GM12878 (cell line): ENCODE measurements at regions not wholly inside any gene's neighbourhood (a gene's known extent, or its start where the extent isn't known, plus 50 kb on each side); places are given as distances from the start of the nearest gene placed in this dataset.

Experiments used
- DPF2 ChIP-seq: fragments of 450-650 bp; IDR thresholded peaks from 2 replicates; pipeline ENCODE4 v1.6.1; 2017; ENCODE audit warnings: mild to moderate bottlenecking
- HDAC6 ChIP-seq: fragments of 200-600 bp; sonication (generic); IDR thresholded peaks from one replicate; pipeline ENCODE4 v1.8.0; 2017; ENCODE audit warnings: antibody characterized with exemption; ENCODE audit not compliant: unreplicated experiment
- KDM1A ChIP-seq: fragments of 200-600 bp; sonication (generic); IDR thresholded peaks from 2 replicates; pipeline ENCODE4 v1.6.1; 2016; ENCODE audit warnings: borderline replicate concordance
- MAX ChIP-seq: IDR thresholded peaks from 2 replicates; pipeline ENCODE4 v1.6.1; 2012; ENCODE audit warnings: low read depth, low read length, improper control_type of control experiment
- PAX8 ChIP-seq: fragments of 450-650 bp; IDR thresholded peaks from 2 replicates; pipeline ENCODE4 v1.6.1; 2017; ENCODE audit warnings: mild to moderate bottlenecking, moderate library complexity
- POLR2A ChIP-seq: IDR thresholded peaks from 2 replicates; pipeline ENCODE4 v1.6.1; 2011; ENCODE audit warnings: low read depth, mild to moderate bottlenecking, low read length
- RAD21 ChIP-seq: IDR thresholded peaks from 2 replicates; pipeline ENCODE4 v1.6.1; 2011; ENCODE audit warnings: mild to moderate bottlenecking, low read depth, low read length, moderate library complexity; ENCODE audit not compliant: insufficient read depth
- RUNX3 ChIP-seq: IDR thresholded peaks from 2 replicates; pipeline ENCODE4 v1.6.1; 2012; ENCODE audit warnings: low read length, inconsistent platforms
- SRF ChIP-seq, 2 experiments: IDR thresholded peaks; 2 replicates each; pipeline ENCODE4 v1.6.1; 2011; ENCODE audit warnings: low read depth in 2 of 2, low read length in 2 of 2, mild to moderate bottlenecking in 1 of 2, moderate library complexity in 1 of 2
- ZNF217 ChIP-seq: fragments of 450-650 bp; IDR thresholded peaks from 2 replicates; pipeline ENCODE4 v1.6.1; 2017; ENCODE audit warnings: antibody characterized with exemption, mild to moderate bottlenecking
- TF ChIP-seq, protein P1 (sequence below): IDR thresholded peaks from 2 replicates; pipeline ENCODE4 v1.6.1; 2011; ENCODE audit warnings: low read depth, mild to moderate bottlenecking, low read length, moderate library complexity, borderline replicate concordance; ENCODE audit errors: extremely low read depth
- TF ChIP-seq, protein P2 (sequence below), 3 experiments: IDR thresholded peaks in 2 of 3; conservative IDR thresholded peaks in 1 of 3; 2 replicates each; pipeline ENCODE4 v1.5.1; 2011; ENCODE audit warnings: low read depth in 3 of 3, low read length in 3 of 3, mild to moderate bottlenecking in 3 of 3, control low read depth in 2 of 3, moderate library complexity in 2 of 3, inconsistent platforms in 1 of 3, mixed read lengths in 1 of 3; ENCODE audit not compliant: control insufficient read depth in 2 of 3, insufficient read depth in 1 of 3; ENCODE audit errors: extremely low read depth in 1 of 3

- TF ChIP-seq DPF2, result no peak
- no peak for TF ChIP-seq HDAC6
- no peak for TF ChIP-seq RUNX3
- TF ChIP-seq, protein P1, sequence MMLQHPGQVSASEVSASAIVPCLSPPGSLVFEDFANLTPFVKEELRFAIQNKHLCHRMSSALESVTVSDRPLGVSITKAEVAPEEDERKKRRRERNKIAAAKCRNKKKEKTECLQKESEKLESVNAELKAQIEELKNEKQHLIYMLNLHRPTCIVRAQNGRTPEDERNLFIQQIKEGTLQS, result no peak
- TF ChIP-seq, protein P2, sequence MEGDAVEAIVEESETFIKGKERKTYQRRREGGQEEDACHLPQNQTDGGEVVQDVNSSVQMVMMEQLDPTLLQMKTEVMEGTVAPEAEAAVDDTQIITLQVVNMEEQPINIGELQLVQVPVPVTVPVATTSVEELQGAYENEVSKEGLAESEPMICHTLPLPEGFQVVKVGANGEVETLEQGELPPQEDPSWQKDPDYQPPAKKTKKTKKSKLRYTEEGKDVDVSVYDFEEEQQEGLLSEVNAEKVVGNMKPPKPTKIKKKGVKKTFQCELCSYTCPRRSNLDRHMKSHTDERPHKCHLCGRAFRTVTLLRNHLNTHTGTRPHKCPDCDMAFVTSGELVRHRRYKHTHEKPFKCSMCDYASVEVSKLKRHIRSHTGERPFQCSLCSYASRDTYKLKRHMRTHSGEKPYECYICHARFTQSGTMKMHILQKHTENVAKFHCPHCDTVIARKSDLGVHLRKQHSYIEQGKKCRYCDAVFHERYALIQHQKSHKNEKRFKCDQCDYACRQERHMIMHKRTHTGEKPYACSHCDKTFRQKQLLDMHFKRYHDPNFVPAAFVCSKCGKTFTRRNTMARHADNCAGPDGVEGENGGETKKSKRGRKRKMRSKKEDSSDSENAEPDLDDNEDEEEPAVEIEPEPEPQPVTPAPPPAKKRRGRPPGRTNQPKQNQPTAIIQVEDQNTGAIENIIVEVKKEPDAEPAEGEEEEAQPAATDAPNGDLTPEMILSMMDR (IDR thresholded peaks at IDR 0.05 in 2 of 3, conservative IDR thresholded peaks at IDR 0.05 in 1 of 3; ENCODE audit: control insufficient read depth in 2 of 3, extremely low read depth in 1 of 3, insufficient read depth in 1 of 3, low read depth in 3 of 3, low read length in 3 of 3), result no peak
- TF ChIP-seq PAX8, result no peak
- peak; percentile 34; the same call in 1 of the 2 replicates for TF ChIP-seq RAD21
- TF ChIP-seq SRF (IDR thresholded peaks at IDR 0.05; ENCODE audit: low read depth in 2 of 2, low read length in 2 of 2), result no peak
- TF ChIP-seq MAX, result no peak
- no peak for TF ChIP-seq ZNF217
- no peak for TF ChIP-seq POLR2A
- no peak for TF ChIP-seq KDM1A
Measured at GRCh38 chrX:55839485-55839884, 121.9 kb downstream of the RRAGB start.
